ENCODE measurements at regions not wholly inside any gene's neighbourhood (a gene's known extent, or its start where the extent isn't known, plus 50 kb on each side); places are given as distances from the start of the nearest gene placed in this dataset.

GRCh38 chr16:87248714-87249113, 68.5 kb downstream of the C16orf95 start:
- no peak for FAIRE-seq
- POLR2A ChIA-PET, result no interaction called here
- TF ChIP-seq TFCP2L1 (CRISPR knock-in tag; IDR thresholded peaks at IDR 0.05) (no peak), MYC (IDR thresholded peaks at IDR 0.05; ENCODE audit: borderline replicate concordance, low read length) (no peak), HOXB5 (CRISPR knock-in tag; IDR thresholded peaks at IDR 0.05) (no peak)
- DNase-seq (ENCODE audit: low read depth in 1 of 2, low spot score in 1 of 2), result no peak
- no peak overlapping the region for H3K4me3 ChIP-seq
- H3K27ac ChIP-seq, result no peak overlapping the region
- ATAC-seq, result no peak
- H3K4me1 ChIP-seq, result no peaks in the 10 kb centered on the region
- CTCF ChIA-PET, result interaction anchor here (0.6 to 1.5 kb wide), 2 partner anchors 14 to 16 kb away, joined by 3 to 4 read pairs; no protein-coding TSS in a partner anchor
- WGBS (ENCODE audit: missing lambda C conversion rate), result 81% methylated on average over 3 of the region's 3 CpGs
- no peaks in the 10 kb centered on the region for H3K9me3 ChIP-seq
- H3K4me2 ChIP-seq, result no peak overlapping the region

GRCh38 chr16:87249425-87249824, 67.8 kb downstream of the C16orf95 start:
- Histone ChIP-seq H3K4me1 (no peaks in the 10 kb centered on the region), H3K9me3 (no peaks in the 10 kb centered on the region), H3K4me2 (no peak overlapping the region), H3K27ac (no peak overlapping the region), H3K4me3 (no peak overlapping the region)
- TF ChIP-seq HOXB13 (CRISPR knock-in tag; IDR thresholded peaks at IDR 0.05; ENCODE audit: low read depth), result no peak
- TF ChIP-seq HES2 (IDR thresholded peaks at IDR 0.05), result no peak
- no peak for TF ChIP-seq ELK1 (IDR thresholded peaks at IDR 0.05; ENCODE audit: low read depth, low read length)
- no peak for ATAC-seq
- 67% methylated on average over 10 of the region's 10 CpGs for WGBS (ENCODE audit: missing lambda C conversion rate)
- ChIA-PET POLR2A (no interaction called here), CTCF (interaction anchor here (1.1 to 1.5 kb wide), 2 partner anchors 15 to 16 kb away, joined by 3 to 4 read pairs; no protein-coding TSS in a partner anchor)
- no peak for DNase-seq (ENCODE audit: low read depth in 1 of 2, low spot score in 1 of 2)
- FAIRE-seq, result no peak

- DNase-seq (ENCODE audit: low read depth in 1 of 2, low spot score in 1 of 2) (no peak), ATAC-seq (no peak), FAIRE-seq (no peak)
- Histone ChIP-seq H3K4me2 (no peak overlapping the region), H3K9me3 (no peaks in the 10 kb centered on the region), H3K4me3 (no peak overlapping the region), H3K4me1 (no peaks in the 10 kb centered on the region), H3K27ac (no peak overlapping the region)
- 56% methylated on average over 2 of the region's 2 CpGs for WGBS (ENCODE audit: missing lambda C conversion rate)
- ChIA-PET CTCF (interaction anchor here (1.1 to 1.3 kb wide), 2 partner anchors 15 to 47 kb away, joined by 3 to 5 read pairs; no protein-coding TSS in a partner anchor), POLR2A (no interaction called here)
- no peak for TF ChIP-seq GATA3 (IDR thresholded peaks at IDR 0.05; ENCODE audit: borderline replicate concordance)
- no peak for TF ChIP-seq CBX8 (IDR thresholded peaks at IDR 0.05)
- TF ChIP-seq RNF2 (IDR thresholded peaks at IDR 0.05; ENCODE audit: borderline replicate concordance, low read depth), result no peak
- TF ChIP-seq POLR2A (IDR thresholded peaks at IDR 0.05; ENCODE audit: low read length), result no peak
- TF ChIP-seq EHF (CRISPR knock-in tag; IDR thresholded peaks at IDR 0.05), result no peak
- TF ChIP-seq KDM5A (IDR thresholded peaks at IDR 0.05), result no peak
Observed at GRCh38 chr16:87250431-87250960, 66.7 kb downstream of the C16orf95 start.

- 62% methylated on average over 12 of the region's 12 CpGs for WGBS (ENCODE audit: missing lambda C conversion rate)
- Histone ChIP-seq H3K27ac (no peak overlapping the region), H3K4me3 (no peak overlapping the region), H3K9me3 (no peaks in the 10 kb centered on the region), H3K4me1 (no peaks in the 10 kb centered on the region), H3K4me2 (no peak overlapping the region)
- ChIA-PET CTCF (interaction anchor here (1.2 kb wide), 1 partner anchor 27 kb away, joined by 3 read pairs; no protein-coding TSS in a partner anchor), POLR2A (interaction anchor here (0.7 kb wide), 1 partner anchor 27 kb away, joined by 3 read pairs; no protein-coding TSS in a partner anchor)
- no peak for FAIRE-seq
- DNase-seq (ENCODE audit: low read depth in 1 of 2, low spot score in 1 of 2), result no peak
- no peak for ATAC-seq
- TF ChIP-seq USF2 (IDR thresholded peaks at IDR 0.05) (no peak), EP300 (IDR thresholded peaks at IDR 0.05) (no peak), KDM5A (IDR thresholded peaks at IDR 0.05) (no peak), ATOH8 (CRISPR knock-in tag; IDR thresholded peaks at IDR 0.05; ENCODE audit: low read depth) (no peak), JUNB (IDR thresholded peaks at IDR 0.05) (no peak), TFCP2L1 (CRISPR knock-in tag; IDR thresholded peaks at IDR 0.05) (no peak), EHF (CRISPR knock-in tag; IDR thresholded peaks at IDR 0.05) (no peak), CBX2 (IDR thresholded peaks at IDR 0.05; ENCODE audit: borderline replicate concordance, low read depth) (no peak), HMGXB4 (CRISPR knock-in tag; IDR thresholded peaks at IDR 0.05; ENCODE audit: borderline replicate concordance) (no peak), NPAS2 (CRISPR knock-in tag; IDR thresholded peaks at IDR 0.05; ENCODE audit: borderline replicate concordance) (no peak), PHF8 (IDR thresholded peaks at IDR 0.05; ENCODE audit: borderline replicate concordance, low read depth) (no peak), HOXA7 (CRISPR knock-in tag; IDR thresholded peaks at IDR 0.05) (no peak), FOSL2 (IDR thresholded peaks at IDR 0.05) (no peak), FOSL2 (CRISPR knock-in tag; IDR thresholded peaks at IDR 0.05) (no peak), CHD4 (IDR thresholded peaks at IDR 0.05; ENCODE audit: borderline replicate concordance) (no peak), SMC3 (IDR thresholded peaks at IDR 0.05) (no peak), MAFK (IDR thresholded peaks at IDR 0.05; ENCODE audit: partially characterized antibody) (no peak), RNF2 (IDR thresholded peaks at IDR 0.05; ENCODE audit: borderline replicate concordance, low read depth) (no peak)
Observed at GRCh38 chr16:87252269-87252970, 64.8 kb downstream of the C16orf95 start.

Data from A549 (cell line).